ENCODE measurements at regions not wholly inside any gene's neighbourhood (a gene's known extent, or its start where the extent isn't known, plus 50 kb on each side); places are given as distances from the start of the nearest gene placed in this dataset.

DNA sequence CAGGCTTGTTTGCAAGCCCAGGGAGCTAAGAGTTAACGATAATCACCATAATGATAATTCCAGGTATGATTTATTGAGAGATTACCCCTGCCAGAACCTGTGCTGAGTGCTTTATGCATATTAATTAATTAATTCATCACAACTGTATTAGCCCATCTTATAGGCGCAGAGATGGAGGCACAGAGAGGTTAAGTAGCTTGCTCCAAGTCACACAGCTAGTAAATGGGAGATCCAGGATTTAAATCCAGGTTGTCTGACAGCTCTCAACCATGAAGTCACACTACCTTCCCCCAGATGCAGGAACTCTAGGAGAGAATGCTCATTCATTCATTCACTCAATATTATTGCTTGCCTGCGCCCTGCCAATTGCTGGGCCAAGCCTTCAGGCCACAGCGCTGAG lies 84.5 kb downstream of the FAM241B start:
- Histone ChIP-seq H3K4me1 (no peaks in the 10 kb centered on the region), H3K9me3 (no peaks in the 10 kb centered on the region), H3K36me3 (no peaks in the 10 kb centered on the region), H3K27me3 (no peaks in the 10 kb centered on the region), H3K4me3 (ENCODE audit: low read depth, low read length) (no peak overlapping the region)
- DNase-seq = no peak
- TF ChIP-seq, protein P1, sequence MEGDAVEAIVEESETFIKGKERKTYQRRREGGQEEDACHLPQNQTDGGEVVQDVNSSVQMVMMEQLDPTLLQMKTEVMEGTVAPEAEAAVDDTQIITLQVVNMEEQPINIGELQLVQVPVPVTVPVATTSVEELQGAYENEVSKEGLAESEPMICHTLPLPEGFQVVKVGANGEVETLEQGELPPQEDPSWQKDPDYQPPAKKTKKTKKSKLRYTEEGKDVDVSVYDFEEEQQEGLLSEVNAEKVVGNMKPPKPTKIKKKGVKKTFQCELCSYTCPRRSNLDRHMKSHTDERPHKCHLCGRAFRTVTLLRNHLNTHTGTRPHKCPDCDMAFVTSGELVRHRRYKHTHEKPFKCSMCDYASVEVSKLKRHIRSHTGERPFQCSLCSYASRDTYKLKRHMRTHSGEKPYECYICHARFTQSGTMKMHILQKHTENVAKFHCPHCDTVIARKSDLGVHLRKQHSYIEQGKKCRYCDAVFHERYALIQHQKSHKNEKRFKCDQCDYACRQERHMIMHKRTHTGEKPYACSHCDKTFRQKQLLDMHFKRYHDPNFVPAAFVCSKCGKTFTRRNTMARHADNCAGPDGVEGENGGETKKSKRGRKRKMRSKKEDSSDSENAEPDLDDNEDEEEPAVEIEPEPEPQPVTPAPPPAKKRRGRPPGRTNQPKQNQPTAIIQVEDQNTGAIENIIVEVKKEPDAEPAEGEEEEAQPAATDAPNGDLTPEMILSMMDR (IDR thresholded peaks at IDR 0.05; ENCODE audit: low read depth, low read length) = no peak

GRCh38 chr10:69715156-69715898 lies 85.3 kb downstream of the FAM241B start:
- TF ChIP-seq, protein P1 (IDR thresholded peaks at IDR 0.05; ENCODE audit: low read depth, low read length) = no peak
- H3K27me3 ChIP-seq = no peaks in the 10 kb centered on the region
- no peaks in the 10 kb centered on the region for H3K36me3 ChIP-seq
- H3K4me1 ChIP-seq = no peaks in the 10 kb centered on the region
- no peak for DNase-seq
- H3K4me3 ChIP-seq (ENCODE audit: low read depth, low read length) = no peak overlapping the region
- H3K9me3 ChIP-seq = no peaks in the 10 kb centered on the region

GRCh38 chr10:69715899-69716606 lies 85.7 kb upstream of the COL13A1 start:
- Histone ChIP-seq H3K27me3 (no peaks in the 10 kb centered on the region), H3K36me3 (no peaks in the 10 kb centered on the region), H3K4me1 (no peaks in the 10 kb centered on the region), H3K9me3 (no peaks in the 10 kb centered on the region), H3K4me3 (ENCODE audit: low read depth, low read length) (no peak overlapping the region)
- TF ChIP-seq, protein P1 (IDR thresholded peaks at IDR 0.05; ENCODE audit: low read depth, low read length) = no peak
- DNase-seq = no peak

GRCh38 chr10:69716711-69717560 lies 84.8 kb upstream of the COL13A1 start:
- peak; percentile 62 for DNase-seq
- Histone ChIP-seq H3K9me3 (no peaks in the 10 kb centered on the region), H3K4me1 (no peaks in the 10 kb centered on the region), H3K4me3 (ENCODE audit: low read depth, low read length) (no peak overlapping the region), H3K27me3 (no peaks in the 10 kb centered on the region), H3K36me3 (no peaks in the 10 kb centered on the region)
- TF ChIP-seq, protein P1 (IDR thresholded peaks at IDR 0.05; ENCODE audit: low read depth, low read length) = peak; percentile 75

DNA sequence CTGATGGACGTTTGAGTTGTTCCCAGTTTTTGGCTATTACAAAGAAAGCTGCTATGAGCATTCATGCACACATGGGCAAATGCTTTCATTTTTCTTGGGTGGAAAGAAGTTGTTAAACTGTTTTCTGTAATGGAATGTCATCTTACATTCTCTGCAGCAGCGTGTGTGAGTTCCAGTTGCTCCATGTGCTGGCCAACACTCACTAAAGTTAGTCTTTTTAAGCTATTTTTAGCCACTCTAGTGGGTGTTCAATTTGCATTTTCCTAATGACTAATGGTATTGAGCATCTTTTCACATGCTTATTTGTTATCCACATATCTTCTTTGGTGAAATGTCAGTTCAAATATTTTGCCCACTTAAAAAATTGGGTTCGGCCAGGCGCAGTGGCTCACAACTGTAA lies 82.8 kb upstream of the COL13A1 start:
- H3K27me3 ChIP-seq = no peaks in the 10 kb centered on the region
- TF ChIP-seq, protein P1 (IDR thresholded peaks at IDR 0.05; ENCODE audit: low read depth, low read length) = no peak
- no peaks in the 10 kb centered on the region for H3K4me1 ChIP-seq
- no peak overlapping the region for H3K4me3 ChIP-seq (ENCODE audit: low read depth, low read length)
- no peaks in the 10 kb centered on the region for H3K36me3 ChIP-seq
- no peak for DNase-seq
- no peaks in the 10 kb centered on the region for H3K9me3 ChIP-seq

All from BE2C (cell line).